PC-9 (cell line): ENCODE measurements at regions not wholly inside any gene's neighbourhood (a gene's known extent, or its start where the extent isn't known, plus 50 kb on each side); places are given as distances from the start of the nearest gene placed in this dataset.

Experiments used
- EZH2 ChIP-seq: fragments of 200-600 bp; sonication (generic); IDR thresholded peaks from 2 replicates; pipeline ENCODE4 v1.8.0; 2017; ENCODE audit warnings: antibody characterized with exemption, low read depth
- TF ChIP-seq, protein P1 (sequence below): fragments of 200-600 bp; sonication (generic); conservative IDR thresholded peaks from 2 replicates; pipeline ENCODE4 v1.6.1; 2017; ENCODE audit warnings: mixed run types, antibody characterized with exemption, mild to moderate bottlenecking, moderate library complexity

DNA sequence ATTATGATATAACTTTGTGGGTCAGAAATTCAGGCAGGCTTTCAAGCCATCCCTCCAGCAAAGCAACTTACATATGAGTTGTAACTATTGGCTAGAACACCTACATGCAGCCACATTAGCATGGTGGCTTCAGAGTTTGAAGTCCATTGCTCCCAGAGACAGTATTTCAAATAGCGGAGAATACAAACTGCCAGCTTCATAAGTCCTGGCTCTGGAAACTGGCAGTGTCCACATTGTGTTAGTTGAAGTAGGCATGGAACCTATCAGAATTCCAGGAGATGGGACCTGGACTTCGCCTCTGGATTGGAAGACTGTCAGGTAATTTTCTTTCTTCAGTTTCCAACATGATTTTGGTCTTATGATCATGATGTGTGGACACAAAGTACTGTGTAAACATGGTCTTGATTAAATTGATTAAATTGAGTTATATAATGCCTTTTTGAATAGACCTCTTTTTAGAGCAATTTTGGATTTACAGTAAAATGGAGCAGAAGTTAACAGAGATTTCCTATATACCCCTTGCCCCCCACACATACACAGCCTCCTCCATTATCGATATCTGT is 209.9 kb upstream of the NAV2 start:
- TF ChIP-seq, protein P1, sequence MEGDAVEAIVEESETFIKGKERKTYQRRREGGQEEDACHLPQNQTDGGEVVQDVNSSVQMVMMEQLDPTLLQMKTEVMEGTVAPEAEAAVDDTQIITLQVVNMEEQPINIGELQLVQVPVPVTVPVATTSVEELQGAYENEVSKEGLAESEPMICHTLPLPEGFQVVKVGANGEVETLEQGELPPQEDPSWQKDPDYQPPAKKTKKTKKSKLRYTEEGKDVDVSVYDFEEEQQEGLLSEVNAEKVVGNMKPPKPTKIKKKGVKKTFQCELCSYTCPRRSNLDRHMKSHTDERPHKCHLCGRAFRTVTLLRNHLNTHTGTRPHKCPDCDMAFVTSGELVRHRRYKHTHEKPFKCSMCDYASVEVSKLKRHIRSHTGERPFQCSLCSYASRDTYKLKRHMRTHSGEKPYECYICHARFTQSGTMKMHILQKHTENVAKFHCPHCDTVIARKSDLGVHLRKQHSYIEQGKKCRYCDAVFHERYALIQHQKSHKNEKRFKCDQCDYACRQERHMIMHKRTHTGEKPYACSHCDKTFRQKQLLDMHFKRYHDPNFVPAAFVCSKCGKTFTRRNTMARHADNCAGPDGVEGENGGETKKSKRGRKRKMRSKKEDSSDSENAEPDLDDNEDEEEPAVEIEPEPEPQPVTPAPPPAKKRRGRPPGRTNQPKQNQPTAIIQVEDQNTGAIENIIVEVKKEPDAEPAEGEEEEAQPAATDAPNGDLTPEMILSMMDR, result no peak
- TF ChIP-seq EZH2, result no peak
